PFSK-1 (cell line): ENCODE measurements at regions not wholly inside any gene's neighbourhood (a gene's known extent, or its start where the extent isn't known, plus 50 kb on each side); places are given as distances from the start of the nearest gene placed in this dataset.

Experiments used
- POLR2AphosphoS5 ChIP-seq: IDR thresholded peaks from 2 replicates; pipeline ENCODE4 v1.6.1; 2012; ENCODE audit warnings: low read depth, mild to moderate bottlenecking, control low read depth, low read length, moderate library complexity
- REST ChIP-seq, 2 experiments: IDR thresholded peaks; 2 replicates each; pipeline versions ENCODE4 v1.6.1 to v1.8.0; 2011 to 2012; ENCODE audit warnings: low read depth in 2 of 2, low read length in 2 of 2, control low read depth in 1 of 2, inconsistent platforms in 1 of 2, mild to moderate bottlenecking in 1 of 2, moderate library complexity in 1 of 2; ENCODE audit not compliant: insufficient read depth in 1 of 2
- SIN3A ChIP-seq: IDR thresholded peaks from 2 replicates; pipeline ENCODE4 v1.6.1; 2012; ENCODE audit warnings: mild to moderate bottlenecking, low read length, moderate library complexity, borderline replicate concordance; ENCODE audit not compliant: insufficient read depth
- TAF1 ChIP-seq: IDR thresholded peaks from 2 replicates; pipeline ENCODE4 v1.6.1; 2012; ENCODE audit warnings: low read length, control low read depth, borderline replicate concordance; ENCODE audit not compliant: insufficient read depth

- no peak for TF ChIP-seq POLR2AphosphoS5
- TF ChIP-seq SIN3A, result no peak
- no peak for TF ChIP-seq REST (IDR thresholded peaks at IDR 0.05; ENCODE audit: insufficient read depth in 1 of 2, low read depth in 2 of 2, low read length in 2 of 2)
- no peak for TF ChIP-seq TAF1
Observed at GRCh38 chr2:34115076-34115475, 516.0 kb upstream of the FAM98A start.
